ENCODE measurements at regions not wholly inside any gene's neighbourhood (a gene's known extent, or its start where the extent isn't known, plus 50 kb on each side); places are given as distances from the start of the nearest gene placed in this dataset.

GRCh38 chr3:188962253-188963247 lies 209.2 kb upstream of the TPRG1 start:
- TF ChIP-seq CTCF (IDR thresholded peaks at IDR 0.05; ENCODE audit: low read length) (no peak), EZH2phosphoT487 (IDR thresholded peaks at IDR 0.05; ENCODE audit: low read length) (no peak), EZH2 (optimal IDR thresholded peaks at IDR 0.05; ENCODE audit: low read depth, low read length) (no peak)
